Mesenchymal stem cell (in vitro differentiated cells and primary cell): ENCODE measurements at regions not wholly inside any gene's neighbourhood (a gene's known extent, or its start where the extent isn't known, plus 50 kb on each side); places are given as distances from the start of the nearest gene placed in this dataset.

Source experiments
- DNase-seq: peaks from one replicate; pipeline ENCODE4 v3.0.0-alpha.2; 2013
- H2AFZ ChIP-seq: one replicate; pipeline ENCODE4 v1.6.1; 2013; ENCODE audit warnings: low read depth, mild to moderate bottlenecking, control low read depth, inconsistent platforms, low read length, moderate library complexity
- H2AK5ac ChIP-seq: 2 replicates; pipeline ENCODE4 v1.6.1; 2013; ENCODE audit warnings: low read length, moderate library complexity, mild to moderate bottlenecking, inconsistent platforms; ENCODE audit not compliant: severe bottlenecking
- H2BK120ac ChIP-seq: one replicate; pipeline ENCODE4 v1.6.1; 2013; ENCODE audit warnings: low read depth, mild to moderate bottlenecking, inconsistent platforms, low read length, moderate library complexity
- H2BK12ac ChIP-seq, 2 experiments: one replicate each; pipeline ENCODE4 v1.6.1; 2013; ENCODE audit warnings: inconsistent platforms in 2 of 2, low read length in 2 of 2, mild to moderate bottlenecking in 2 of 2, moderate library complexity in 2 of 2, control low read depth in 1 of 2
- H2BK15ac ChIP-seq: one replicate; pipeline ENCODE4 v1.6.1; 2013; ENCODE audit warnings: mild to moderate bottlenecking, low read depth, inconsistent platforms; ENCODE audit not compliant: poor library complexity, severe bottlenecking
- H2BK5ac ChIP-seq: 2 replicates; pipeline ENCODE4 v1.6.1; 2013; ENCODE audit warnings: low read depth, mild to moderate bottlenecking, low read length, control low read depth, inconsistent platforms; ENCODE audit not compliant: poor library complexity, severe bottlenecking
- H3K14ac ChIP-seq, 2 experiments: one replicate each; pipeline ENCODE4 v1.6.1; 2013; ENCODE audit warnings: inconsistent platforms in 2 of 2, low read length in 2 of 2, control low read depth in 1 of 2, mild to moderate bottlenecking in 1 of 2, moderate library complexity in 1 of 2
- H3K18ac ChIP-seq, 2 experiments: one replicate each; pipeline ENCODE4 v1.6.1; 2013; ENCODE audit warnings: inconsistent platforms in 2 of 2, low read length in 2 of 2, control low read depth in 1 of 2, low read depth in 1 of 2, mild to moderate bottlenecking in 1 of 2
- H3K23ac ChIP-seq, 2 experiments: one replicate each; pipeline ENCODE4 v1.6.1; 2013; ENCODE audit warnings: inconsistent platforms in 2 of 2, low read length in 2 of 2, mild to moderate bottlenecking in 2 of 2, moderate library complexity in 2 of 2, control low read depth in 1 of 2
- H3K27ac ChIP-seq: 2 replicates; pipeline ENCODE4 v1.5.1; 2013; ENCODE audit warnings: mild to moderate bottlenecking, moderate library complexity, low read length, control low read depth, inconsistent platforms; ENCODE audit not compliant: poor library complexity, severe bottlenecking
- H3K27me3 ChIP-seq, 2 experiments: 2 replicates each; pipeline versions ENCODE4 v1.6.1 to v1.7.0; 2013; ENCODE audit warnings: low read length in 2 of 2, mild to moderate bottlenecking in 2 of 2, moderate library complexity in 2 of 2, control low read depth in 1 of 2, inconsistent platforms in 1 of 2; ENCODE audit not compliant: control insufficient read depth in 1 of 2, insufficient read depth in 1 of 2
- H3K36me3 ChIP-seq, 2 experiments: 2 replicates each; pipeline versions ENCODE4 v1.6.1 to v1.7.0; 2013; ENCODE audit warnings: low read length in 2 of 2, control low read depth in 1 of 2, inconsistent platforms in 1 of 2, low read depth in 1 of 2, mild to moderate bottlenecking in 1 of 2; ENCODE audit not compliant: insufficient read depth in 2 of 2, control insufficient read depth in 1 of 2
- H3K4ac ChIP-seq, 2 experiments: one replicate each; pipeline ENCODE4 v1.6.1; 2013; ENCODE audit warnings: inconsistent platforms in 2 of 2, low read length in 2 of 2, mild to moderate bottlenecking in 2 of 2, moderate library complexity in 2 of 2, control low read depth in 1 of 2, low read depth in 1 of 2
- H3K4me1 ChIP-seq: 2 replicates; pipeline ENCODE4 v1.6.1; 2013; ENCODE audit warnings: low read depth, low read length, control low read depth; ENCODE audit not compliant: control insufficient read depth, insufficient read depth
- H3K4me2 ChIP-seq: 2 replicates; pipeline ENCODE4 v1.6.1; 2013; ENCODE audit warnings: low read length, mild to moderate bottlenecking, inconsistent platforms; ENCODE audit not compliant: poor library complexity, severe bottlenecking
- H3K4me3 ChIP-seq, 2 experiments: 2 replicates each; pipeline versions ENCODE4 v1.5.1 to v1.7.0; 2013; ENCODE audit warnings: low read length in 2 of 2, mild to moderate bottlenecking in 2 of 2, control low read depth in 1 of 2, low read depth in 1 of 2; ENCODE audit not compliant: insufficient read depth in 1 of 2
- H3K79me1 ChIP-seq: replicated peaks from 2 replicates; pipeline ENCODE4 v1.6.1; 2013; ENCODE audit warnings: mild to moderate bottlenecking, control low read depth, low read length, inconsistent platforms; ENCODE audit not compliant: poor library complexity, severe bottlenecking
- H3K9ac ChIP-seq: 2 replicates; pipeline ENCODE4 v1.7.0; 2013; ENCODE audit warnings: mild to moderate bottlenecking, low read length, moderate library complexity
- H3K9me3 ChIP-seq: 2 replicates; pipeline ENCODE4 v1.7.0; 2013; ENCODE audit warnings: mild to moderate bottlenecking, low read length; ENCODE audit not compliant: control insufficient read depth
- H4K8ac ChIP-seq: one replicate; pipeline ENCODE4 v1.6.1; 2013; ENCODE audit warnings: inconsistent platforms, mild to moderate bottlenecking, low read length, moderate library complexity
- H4K91ac ChIP-seq: one replicate; pipeline ENCODE4 v1.6.1; 2013; ENCODE audit warnings: mild to moderate bottlenecking, low read length, inconsistent platforms
- WGBS: methylation state at CpG from one replicate; pipeline ENCODE4 v1.1.7; 2013; ENCODE audit warnings: mixed read lengths; 5-methylcytosine and 5-hydroxymethylcytosine counted together

DNA sequence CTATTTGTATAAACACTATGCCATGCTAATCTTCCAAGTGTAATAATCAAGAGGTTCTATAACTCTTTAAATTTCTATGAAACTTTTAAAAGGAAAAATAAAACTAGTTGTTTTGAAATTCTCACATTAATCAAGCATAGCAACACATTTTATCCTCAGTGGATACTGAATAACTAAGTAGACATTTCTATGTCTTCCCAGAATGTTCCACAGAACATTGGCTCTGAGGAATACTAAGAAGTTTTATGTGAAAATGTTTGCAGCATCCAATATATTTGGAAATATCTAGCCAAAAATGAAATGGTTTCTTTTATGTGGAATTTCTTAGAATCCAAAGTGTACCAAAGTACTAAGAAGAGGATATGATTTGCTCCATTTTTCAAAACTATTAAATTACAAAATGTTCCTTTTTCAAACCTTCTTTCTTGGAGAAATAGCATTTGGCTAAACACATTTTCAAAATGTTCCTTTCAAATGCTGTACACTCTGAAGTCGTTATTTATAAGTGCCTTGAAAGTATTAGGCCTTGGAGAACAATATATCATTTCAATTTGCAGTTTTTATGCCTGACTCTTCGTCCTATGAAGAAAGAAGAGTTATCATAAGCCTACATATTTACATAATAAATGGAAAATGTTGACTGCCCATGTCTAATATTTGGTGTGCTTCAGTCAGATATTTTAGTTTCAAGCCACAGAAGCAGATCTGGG, 175.6 kb upstream of the COX7C start:
- no peak for DNase-seq
- H2BK5ac ChIP-seq, result no peak overlapping the region
- H3K4me2 ChIP-seq, result no peak overlapping the region
- H3K23ac ChIP-seq, result no peak overlapping the region
- no peaks in the 10 kb centered on the region for H3K27me3 ChIP-seq
- H4K8ac ChIP-seq, result no peak overlapping the region
- H2AFZ ChIP-seq, result no peak overlapping the region
- no peak overlapping the region for H3K4ac ChIP-seq
- H3K79me1 ChIP-seq, result no peaks in the 10 kb centered on the region
- no peak overlapping the region for H3K4me3 ChIP-seq
- no CpG with 5 or more reads among the region's 2 CpGs for WGBS
- H2BK15ac ChIP-seq, result no peak overlapping the region
- H3K18ac ChIP-seq, result no peak overlapping the region
- no peak overlapping the region for H2BK120ac ChIP-seq
- H3K27ac ChIP-seq, result no peak overlapping the region
- H3K9ac ChIP-seq, result no peak overlapping the region
- H4K91ac ChIP-seq, result no peak overlapping the region
- no peak overlapping the region for H2BK12ac ChIP-seq
- no peak overlapping the region for H2AK5ac ChIP-seq
- no peaks in the 10 kb centered on the region for H3K9me3 ChIP-seq
- no peaks in the 10 kb centered on the region for H3K4me1 ChIP-seq
- H3K36me3 ChIP-seq, result no peaks in the 10 kb centered on the region
- no peak overlapping the region for H3K14ac ChIP-seq

DNA sequence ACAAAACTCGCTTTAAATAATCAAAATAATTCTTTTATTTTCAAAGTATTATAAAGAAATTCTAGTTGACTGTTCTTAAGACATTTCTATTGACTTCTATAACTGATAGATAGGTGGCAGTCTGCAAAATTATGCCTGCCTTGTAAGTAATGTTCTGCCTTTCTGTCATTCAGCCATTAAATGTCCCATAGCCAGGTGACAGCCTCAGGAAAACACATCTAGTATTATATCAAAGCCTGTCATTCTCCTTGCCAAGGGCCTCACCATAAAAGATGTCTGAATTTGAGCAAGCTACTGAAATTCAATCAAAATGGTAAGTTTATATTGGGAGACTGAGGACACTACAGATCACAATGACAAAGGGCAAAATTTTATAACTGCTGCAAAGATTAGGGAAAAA, 170.4 kb upstream of the COX7C start:
- Histone ChIP-seq H3K14ac (no peak overlapping the region), H3K23ac (no peak overlapping the region), H2BK15ac (no peak overlapping the region), H3K79me1 (no peaks in the 10 kb centered on the region), H3K36me3 (no peaks in the 10 kb centered on the region), H3K27ac (no peak overlapping the region), H2BK12ac (no peak overlapping the region), H3K4ac (no peak overlapping the region), H2BK5ac (no peak overlapping the region), H2AFZ (no peak overlapping the region), H3K18ac (no peak overlapping the region), H3K9me3 (no peaks in the 10 kb centered on the region), H2BK120ac (no peak overlapping the region), H3K4me2 (no peak overlapping the region), H3K9ac (no peak overlapping the region), H4K91ac (no peak overlapping the region), H3K4me3 (no peak overlapping the region), H3K27me3 (no peaks in the 10 kb centered on the region), H2AK5ac (no peak overlapping the region), H4K8ac (no peak overlapping the region), H3K4me1 (no peaks in the 10 kb centered on the region)
- no peak for DNase-seq
- no CpG with 5 or more reads among the region's 1 CpG for WGBS

- no peak overlapping the region for H2AFZ ChIP-seq
- H3K14ac ChIP-seq, result no peak overlapping the region
- no peak overlapping the region for H2BK12ac ChIP-seq
- no peak overlapping the region for H3K23ac ChIP-seq
- no peak overlapping the region for H3K18ac ChIP-seq
- H3K9ac ChIP-seq, result no peak overlapping the region
- H3K79me1 ChIP-seq, result no peaks in the 10 kb centered on the region
- no peak overlapping the region for H4K91ac ChIP-seq
- no peak overlapping the region for H2BK15ac ChIP-seq
- no peak overlapping the region for H3K4me2 ChIP-seq
- no peak overlapping the region for H4K8ac ChIP-seq
- H3K4me3 ChIP-seq, result no peak overlapping the region
- H3K36me3 ChIP-seq, result no peaks in the 10 kb centered on the region
- no peak overlapping the region for H3K4ac ChIP-seq
- H2BK120ac ChIP-seq, result no peak overlapping the region
- H3K27ac ChIP-seq, result no peak overlapping the region
- H2BK5ac ChIP-seq, result no peak overlapping the region
- no peak for DNase-seq
- no peaks in the 10 kb centered on the region for H3K9me3 ChIP-seq
- H2AK5ac ChIP-seq, result no peak overlapping the region
- H3K4me1 ChIP-seq, result no peaks in the 10 kb centered on the region
- no peaks in the 10 kb centered on the region for H3K27me3 ChIP-seq
Measured at GRCh38 chr5:86452251-86452650, 165.5 kb upstream of the COX7C start.

DNA sequence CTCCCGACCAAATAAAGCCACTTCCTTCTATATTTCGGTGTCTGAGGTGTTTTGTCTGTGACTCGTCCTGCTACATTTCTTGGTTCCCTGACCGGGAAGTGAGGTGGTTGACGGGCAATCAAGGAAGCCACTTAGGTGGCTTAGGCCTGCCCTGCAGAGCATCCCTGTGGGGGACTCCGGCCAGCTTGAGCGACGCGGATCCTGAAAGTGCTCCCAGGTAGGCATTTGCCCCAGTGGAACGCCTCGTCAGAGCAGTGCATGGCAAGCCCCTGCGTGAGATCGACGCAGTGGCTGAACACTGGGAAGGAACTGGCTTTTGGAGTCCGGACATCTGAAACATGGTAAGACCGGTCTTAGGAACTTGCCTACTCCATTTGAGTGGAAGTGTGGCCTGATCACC, 157.2 kb upstream of the COX7C start:
- Histone ChIP-seq H3K27me3 (no peaks in the 10 kb centered on the region), H3K79me1 (no peaks in the 10 kb centered on the region), H4K8ac (no peak overlapping the region), H3K27ac (no peak overlapping the region), H2AK5ac (no peak overlapping the region), H3K14ac (no peak overlapping the region), H2BK120ac (no peak overlapping the region), H3K36me3 (no peaks in the 10 kb centered on the region), H3K9me3 (peaks cover 10% of the 10 kb centered on the region), H2BK12ac (no peak overlapping the region), H3K23ac (no peak overlapping the region), H4K91ac (no peak overlapping the region), H2AFZ (no peak overlapping the region), H3K18ac (no peak overlapping the region), H3K4me1 (peaks cover 5% of the 10 kb centered on the region), H3K4me2 (no peak overlapping the region), H3K4me3 (no peak overlapping the region), H2BK5ac (no peak overlapping the region), H3K9ac (no peak overlapping the region), H2BK15ac (no peak overlapping the region), H3K4ac (no peak overlapping the region)
- WGBS, result 95% methylated on average over 16 of the region's 16 CpGs
- no peak for DNase-seq
